LNCAP (cell line): ENCODE measurements at regions not wholly inside any gene's neighbourhood (a gene's known extent, or its start where the extent isn't known, plus 50 kb on each side); places are given as distances from the start of the nearest gene placed in this dataset.

Source experiments
- TF ChIP-seq, protein P1 (sequence below): fragments of 450-650 bp; IDR thresholded peaks from 2 replicates; pipeline ENCODE4 v1.5.1; 2017; ENCODE audit warnings: mild to moderate bottlenecking

DNA sequence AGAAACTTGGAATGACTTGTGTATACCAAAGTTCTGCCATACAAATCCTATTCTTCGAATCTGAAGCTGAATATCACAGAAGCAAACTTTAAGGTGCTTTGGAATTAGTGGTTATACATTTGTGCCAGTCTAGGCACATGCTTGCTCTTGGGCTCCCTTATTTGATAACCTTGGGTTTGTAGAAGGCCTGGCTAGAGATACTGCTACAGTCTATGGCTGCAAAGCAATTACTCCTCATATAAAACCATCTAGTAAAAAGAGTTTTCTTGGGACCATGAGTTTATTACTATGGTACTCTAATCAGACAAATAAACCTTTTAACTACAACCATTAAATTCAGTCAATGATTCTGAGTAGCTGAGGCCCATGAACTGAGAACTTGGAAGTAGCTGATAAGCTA lies 92.5 kb upstream of the SLC13A1 start:
- TF ChIP-seq, protein P1, sequence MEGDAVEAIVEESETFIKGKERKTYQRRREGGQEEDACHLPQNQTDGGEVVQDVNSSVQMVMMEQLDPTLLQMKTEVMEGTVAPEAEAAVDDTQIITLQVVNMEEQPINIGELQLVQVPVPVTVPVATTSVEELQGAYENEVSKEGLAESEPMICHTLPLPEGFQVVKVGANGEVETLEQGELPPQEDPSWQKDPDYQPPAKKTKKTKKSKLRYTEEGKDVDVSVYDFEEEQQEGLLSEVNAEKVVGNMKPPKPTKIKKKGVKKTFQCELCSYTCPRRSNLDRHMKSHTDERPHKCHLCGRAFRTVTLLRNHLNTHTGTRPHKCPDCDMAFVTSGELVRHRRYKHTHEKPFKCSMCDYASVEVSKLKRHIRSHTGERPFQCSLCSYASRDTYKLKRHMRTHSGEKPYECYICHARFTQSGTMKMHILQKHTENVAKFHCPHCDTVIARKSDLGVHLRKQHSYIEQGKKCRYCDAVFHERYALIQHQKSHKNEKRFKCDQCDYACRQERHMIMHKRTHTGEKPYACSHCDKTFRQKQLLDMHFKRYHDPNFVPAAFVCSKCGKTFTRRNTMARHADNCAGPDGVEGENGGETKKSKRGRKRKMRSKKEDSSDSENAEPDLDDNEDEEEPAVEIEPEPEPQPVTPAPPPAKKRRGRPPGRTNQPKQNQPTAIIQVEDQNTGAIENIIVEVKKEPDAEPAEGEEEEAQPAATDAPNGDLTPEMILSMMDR, result no peak

DNA sequence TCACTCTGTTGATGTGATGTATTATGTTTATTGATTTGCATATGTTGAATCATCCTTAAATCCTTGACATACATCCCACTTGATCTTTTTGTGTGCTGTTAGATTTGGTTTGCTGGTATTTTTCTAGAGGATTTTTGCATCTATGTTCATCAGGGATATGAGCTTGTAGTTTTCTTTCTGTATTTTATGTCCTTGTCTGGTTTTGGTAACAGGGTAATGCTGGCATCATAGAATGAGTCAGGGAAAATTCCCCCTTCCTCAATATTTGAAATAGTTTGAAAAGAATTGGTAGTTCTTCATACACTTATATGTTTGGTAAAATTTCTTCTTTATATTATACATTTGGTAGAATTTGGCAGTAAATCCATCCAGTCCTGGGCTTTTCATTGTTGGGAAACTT lies 89.4 kb upstream of the SLC13A1 start:
- TF ChIP-seq, protein P1, result no peak

DNA sequence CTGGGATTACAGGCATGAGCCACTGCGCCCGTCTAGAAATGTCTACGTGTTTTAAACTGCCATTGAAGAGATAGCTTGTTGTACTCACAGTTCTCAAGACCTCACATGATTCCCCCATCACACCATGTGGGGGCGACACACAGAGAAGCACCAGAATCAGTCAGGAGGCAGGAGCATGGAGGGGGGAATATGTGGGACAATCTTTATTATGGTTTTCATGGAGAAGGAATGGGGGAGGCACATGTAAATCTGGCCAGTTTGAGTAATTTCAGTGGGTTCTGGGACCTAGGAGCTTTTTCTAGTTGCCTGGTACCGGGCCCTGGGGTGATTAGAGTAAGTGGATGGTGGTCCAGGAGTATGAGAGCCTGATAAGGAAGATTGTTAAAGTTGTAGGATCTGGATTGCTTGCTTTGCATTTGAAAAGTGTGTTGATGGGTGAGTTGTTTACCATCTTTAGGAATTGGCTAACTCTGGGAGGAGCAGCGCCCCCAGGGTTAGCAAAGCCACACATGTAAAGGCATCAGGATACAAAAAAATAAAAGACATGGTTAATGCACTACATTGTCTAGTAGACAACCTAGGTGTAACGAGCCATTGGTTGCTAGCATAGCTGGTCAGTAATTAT lies 85.4 kb upstream of the SLC13A1 start:
- TF ChIP-seq, protein P1, result no peak

DNA sequence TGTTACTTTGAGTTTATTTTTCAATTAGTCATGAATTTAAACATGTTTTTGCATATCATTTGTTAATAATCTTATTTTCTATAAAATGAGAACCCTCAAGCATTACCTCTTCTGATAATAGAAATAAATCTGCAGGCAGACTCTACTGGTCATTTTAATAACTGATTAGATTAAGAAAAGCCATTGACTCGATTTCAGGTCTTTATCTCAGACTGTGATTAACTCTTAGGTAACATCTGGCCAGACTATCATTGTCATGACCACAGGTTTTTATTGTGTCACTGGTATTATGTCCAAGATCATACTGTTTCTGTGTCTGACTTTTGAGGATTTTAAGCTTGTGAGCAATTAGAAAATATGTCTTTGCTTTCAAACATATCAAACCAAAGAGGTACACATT lies 83.6 kb upstream of the SLC13A1 start:
- TF ChIP-seq, protein P1, result no peak

DNA sequence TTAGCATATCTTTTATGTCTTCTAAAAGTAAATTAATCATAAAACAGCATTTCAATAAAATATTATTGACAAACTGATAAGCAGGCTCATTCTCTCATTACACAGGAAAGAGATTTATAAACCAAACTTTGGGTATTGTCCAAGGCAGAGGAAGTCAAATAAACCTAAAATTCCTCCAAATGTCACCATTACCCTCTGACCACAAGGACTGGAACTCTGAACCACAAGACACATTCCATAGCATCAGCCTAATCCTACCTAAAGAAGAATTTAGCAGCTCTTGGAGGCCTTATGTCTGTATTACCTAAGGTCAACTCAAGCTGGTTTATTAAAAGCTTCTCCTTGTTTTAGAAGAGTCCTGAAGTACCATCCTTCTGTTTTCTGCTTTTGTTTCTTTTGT lies 82.4 kb upstream of the SLC13A1 start:
- TF ChIP-seq, protein P1, result no peak

DNA sequence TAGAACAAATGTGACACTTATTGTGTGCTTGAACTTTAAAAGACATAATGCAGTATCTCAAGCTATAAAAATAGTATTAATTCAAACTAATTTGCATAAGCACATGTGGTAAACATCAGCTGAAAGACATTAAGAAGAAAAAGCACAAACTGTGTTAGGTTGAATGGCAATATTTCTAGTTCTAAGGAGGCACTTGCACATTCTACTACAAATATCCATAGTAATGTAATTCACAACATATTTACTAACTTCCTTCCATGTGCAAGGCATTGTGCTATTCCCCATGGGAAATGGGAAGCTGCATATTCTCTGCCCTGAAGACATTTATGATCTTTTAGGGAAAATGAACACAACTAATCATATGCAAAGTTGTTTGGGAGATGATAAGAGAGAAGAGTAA lies 80.2 kb upstream of the SLC13A1 start:
- TF ChIP-seq, protein P1, result no peak

DNA sequence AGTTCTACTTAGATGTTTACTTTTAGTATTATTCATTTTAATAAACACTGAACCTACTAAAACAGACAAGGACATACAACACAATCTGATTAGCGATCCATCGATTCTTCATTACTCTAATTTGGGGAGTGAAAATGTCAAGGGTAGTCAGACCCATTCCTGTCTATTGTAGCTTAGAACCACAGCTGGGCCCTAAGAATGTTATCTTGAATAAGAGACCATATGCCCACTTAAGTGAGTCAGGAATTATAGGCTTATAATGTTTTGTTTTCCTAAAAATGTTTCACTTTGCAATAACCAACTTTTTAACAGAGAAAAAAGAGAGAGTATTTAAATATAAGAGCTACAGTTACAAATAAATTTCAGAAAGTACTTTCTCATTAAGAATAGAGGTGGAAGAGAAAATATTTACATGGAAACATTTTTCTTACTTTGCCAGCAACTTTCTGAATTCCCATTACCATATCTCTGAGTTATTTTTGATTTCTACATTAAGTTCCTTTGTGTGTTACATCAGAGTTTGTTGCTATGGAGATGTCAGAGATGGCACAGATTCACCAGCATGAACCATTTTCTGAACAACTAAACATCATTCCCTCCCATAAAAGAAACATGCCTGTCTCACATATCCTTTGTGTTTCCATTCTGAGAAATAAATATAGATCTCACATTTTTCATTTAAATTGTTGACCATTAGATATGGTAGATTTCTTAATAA lies 75.4 kb upstream of the SLC13A1 start:
- TF ChIP-seq, protein P1, result no peak
